Thoracic aorta (tissue), 2 donors: ENCODE measurements at regions not wholly inside any gene's neighbourhood (a gene's known extent, or its start where the extent isn't known, plus 50 kb on each side); places are given as distances from the start of the nearest gene placed in this dataset.

Source experiments
- ATAC-seq: fragments of 150-250 bp; one replicate; pipeline ENCODE4 v1.8.0; 2017; ENCODE audit warnings: low read depth; ENCODE audit not compliant: insufficient number of reproducible peaks, low FRiP score
- DNase-seq: peaks from one replicate; pipeline ENCODE4 v3.0.0-alpha.2; 2020; ENCODE audit warnings: low spot score
- H3K27ac ChIP-seq, 2 donors: fragments of 200-600 bp; sonication (generic); 1 replicate in 1 of 2; 2 replicates in 1 of 2; pipeline ENCODE4 v1.5.1; 2016; ENCODE audit warnings: mild to moderate bottlenecking in 2 of 2, moderate library complexity in 2 of 2
- H3K27me3 ChIP-seq: fragments of 200-600 bp; sonication (generic); replicated peaks from 2 replicates; pipeline ENCODE4 v1.6.0; 2016; ENCODE audit warnings: mild to moderate bottlenecking; ENCODE audit not compliant: insufficient read depth
- H3K36me3 ChIP-seq: fragments of 200-600 bp; sonication (generic); one replicate; pipeline ENCODE4 v1.5.1; 2016
- H3K4me1 ChIP-seq, 2 donors: fragments of 200-600 bp; sonication (generic); 1 replicate in 1 of 2; 2 replicates in 1 of 2; pipeline versions ENCODE4 v1.5.1 to v1.6.0; 2016; ENCODE audit warnings: low read depth in 2 of 2, mild to moderate bottlenecking in 1 of 2; ENCODE audit not compliant: control insufficient read depth in 1 of 2
- H3K4me3 ChIP-seq: fragments of 200-600 bp; sonication (generic); 2 replicates; pipeline ENCODE4 v1.5.1; 2016; ENCODE audit warnings: mild to moderate bottlenecking
- H3K9me3 ChIP-seq: fragments of 200-600 bp; sonication (generic); 2 replicates; pipeline ENCODE4 v1.5.1; 2016
- TF ChIP-seq, protein P1 (sequence below): fragments of 200-600 bp; sonication (generic); IDR thresholded peaks from one replicate; pipeline ENCODE4 v1.5.1; 2019; ENCODE audit warnings: antibody characterized with exemption

DNA sequence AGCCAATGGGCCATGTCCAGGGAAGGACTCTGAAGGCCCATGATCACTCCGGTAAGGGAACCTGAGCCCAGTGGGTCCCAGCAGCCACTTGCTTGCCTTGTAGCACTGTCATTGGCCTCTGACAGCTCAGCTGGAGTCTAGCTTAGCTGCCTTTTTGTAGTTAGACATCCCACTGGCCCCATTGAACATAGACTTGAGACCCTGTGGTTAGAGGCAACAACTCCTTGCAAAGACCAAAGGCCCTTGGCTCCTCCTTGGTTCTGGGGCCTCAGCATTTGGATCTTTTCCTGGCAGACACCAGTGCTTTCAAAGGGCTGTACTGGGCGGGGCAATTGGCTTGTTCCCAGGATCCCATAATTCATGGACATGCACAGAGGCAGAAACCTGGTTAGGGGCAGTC is 321.2 kb downstream of the CXCL12 start:
- H3K4me1 ChIP-seq: peaks cover 14 to 40% of the 10 kb centered on the region in 2 donors
- no peak overlapping the region for H3K27ac ChIP-seq
- no peaks in the 10 kb centered on the region for H3K27me3 ChIP-seq
- no peaks in the 10 kb centered on the region for H3K36me3 ChIP-seq
- H3K4me3 ChIP-seq: no peak overlapping the region
- DNase-seq: no peak
- no peaks in the 10 kb centered on the region for H3K9me3 ChIP-seq
- TF ChIP-seq, protein P1, sequence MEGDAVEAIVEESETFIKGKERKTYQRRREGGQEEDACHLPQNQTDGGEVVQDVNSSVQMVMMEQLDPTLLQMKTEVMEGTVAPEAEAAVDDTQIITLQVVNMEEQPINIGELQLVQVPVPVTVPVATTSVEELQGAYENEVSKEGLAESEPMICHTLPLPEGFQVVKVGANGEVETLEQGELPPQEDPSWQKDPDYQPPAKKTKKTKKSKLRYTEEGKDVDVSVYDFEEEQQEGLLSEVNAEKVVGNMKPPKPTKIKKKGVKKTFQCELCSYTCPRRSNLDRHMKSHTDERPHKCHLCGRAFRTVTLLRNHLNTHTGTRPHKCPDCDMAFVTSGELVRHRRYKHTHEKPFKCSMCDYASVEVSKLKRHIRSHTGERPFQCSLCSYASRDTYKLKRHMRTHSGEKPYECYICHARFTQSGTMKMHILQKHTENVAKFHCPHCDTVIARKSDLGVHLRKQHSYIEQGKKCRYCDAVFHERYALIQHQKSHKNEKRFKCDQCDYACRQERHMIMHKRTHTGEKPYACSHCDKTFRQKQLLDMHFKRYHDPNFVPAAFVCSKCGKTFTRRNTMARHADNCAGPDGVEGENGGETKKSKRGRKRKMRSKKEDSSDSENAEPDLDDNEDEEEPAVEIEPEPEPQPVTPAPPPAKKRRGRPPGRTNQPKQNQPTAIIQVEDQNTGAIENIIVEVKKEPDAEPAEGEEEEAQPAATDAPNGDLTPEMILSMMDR: no peak
- no peak for ATAC-seq

DNA sequence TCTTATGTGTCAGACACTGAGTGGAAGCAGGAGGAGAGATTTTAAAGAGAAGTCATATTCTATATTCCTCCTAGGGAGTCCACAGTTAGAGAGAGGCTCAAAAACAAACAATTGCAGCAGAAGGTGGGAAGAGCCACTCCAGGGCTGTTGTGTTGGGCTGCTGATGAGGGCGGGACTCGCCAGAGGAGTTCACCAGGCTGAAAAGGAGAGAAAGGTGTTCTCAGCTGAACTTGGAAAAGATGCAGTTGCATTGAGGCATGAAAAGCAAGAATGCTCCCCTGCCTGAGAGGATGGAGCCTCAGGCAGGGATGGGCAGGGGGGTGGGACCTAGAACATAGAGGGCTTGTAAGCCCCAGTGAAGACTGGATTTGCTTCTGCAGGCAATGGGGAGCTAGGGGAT is 324.2 kb downstream of the CXCL12 start:
- no peak overlapping the region for H3K27ac ChIP-seq
- DNase-seq (no peak), ATAC-seq (no peak)
- TF ChIP-seq, protein P1: no peak
- H3K36me3 ChIP-seq: no peaks in the 10 kb centered on the region
- no peak overlapping the region for H3K4me3 ChIP-seq
- H3K27me3 ChIP-seq: no peaks in the 10 kb centered on the region
- H3K9me3 ChIP-seq: no peaks in the 10 kb centered on the region
- peaks cover 8 to 30% of the 10 kb centered on the region in 2 donors for H3K4me1 ChIP-seq

- ATAC-seq (no peak), DNase-seq (no peak)
- no peak overlapping the region for H3K27ac ChIP-seq
- no peaks in the 10 kb centered on the region for H3K36me3 ChIP-seq
- TF ChIP-seq, protein P1: no peak
- H3K27me3 ChIP-seq: no peaks in the 10 kb centered on the region
- no peaks in the 10 kb centered on the region for H3K9me3 ChIP-seq
- H3K4me1 ChIP-seq: peaks cover 4 to 25% of the 10 kb centered on the region in 2 donors
- no peak overlapping the region for H3K4me3 ChIP-seq
These were observed 324.7 kb downstream of the CXCL12 start for GRCh38 chr10:44060221-44060620.

GRCh38 chr10:44058259-44058658 is 326.6 kb downstream of the CXCL12 start:
- no peak overlapping the region for H3K27ac ChIP-seq

GRCh38 chr10:44056967-44057805 is 327.7 kb downstream of the CXCL12 start:
- TF ChIP-seq, protein P1: no peak
- H3K4me1 ChIP-seq: peaks cover 0 to 17% of the 10 kb centered on the region in 2 donors
- no peaks in the 10 kb centered on the region for H3K27me3 ChIP-seq
- DNase-seq (no peak), ATAC-seq (no peak)
- no peak overlapping the region for H3K27ac ChIP-seq
- H3K4me3 ChIP-seq: no peak overlapping the region
- H3K9me3 ChIP-seq: no peaks in the 10 kb centered on the region
- no peaks in the 10 kb centered on the region for H3K36me3 ChIP-seq

More at GRCh38 chr10:44058259-44058658, 326.6 kb downstream of the CXCL12 start:
- DNase-seq (no peak), ATAC-seq (no peak)
- TF ChIP-seq, protein P1: no peak
- Histone ChIP-seq H3K4me1 (peaks cover 0 to 14% of the 10 kb centered on the region in 2 donors), H3K27me3 (no peaks in the 10 kb centered on the region), H3K4me3 (no peak overlapping the region), H3K9me3 (no peaks in the 10 kb centered on the region), H3K36me3 (no peaks in the 10 kb centered on the region)
